Lung (tissue), 11 donors: ENCODE measurements at regions not wholly inside any gene's neighbourhood (a gene's known extent, or its start where the extent isn't known, plus 50 kb on each side); places are given as distances from the start of the nearest gene placed in this dataset.
"Not testable (repeated sequence)": the region's sequence is repeated elsewhere in the genome, so short reads cannot be mapped to it uniquely, and the experiment has no call there.

Source experiments
- ATAC-seq: fragments of 200-7000 bp; cut with Tn5 transposase; one replicate; pipeline ENCODE4 v1.9.1; 2020; ENCODE audit warnings: moderate number of reproducible peaks; ENCODE audit not compliant: insufficient read depth, low FRiP score
- DNase-seq, 3 donors: peaks; one replicate each; pipeline ENCODE4 v3.0.0-alpha.2; 2013 to 2017
- H3K27ac ChIP-seq, 2 donors: one replicate each; pipeline ENCODE4 v1.5.1; 2013; ENCODE audit warnings: mild to moderate bottlenecking in 2 of 2, moderate library complexity in 2 of 2, control low read depth in 1 of 2, inconsistent platforms in 1 of 2, low read depth in 1 of 2, low read length in 1 of 2
- H3K27me3 ChIP-seq, 3 donors: one replicate each; pipeline ENCODE4 v1.5.1; 2013; ENCODE audit warnings: low read length in 2 of 3; ENCODE audit not compliant: control insufficient read depth in 3 of 3, insufficient read depth in 3 of 3
- H3K36me3 ChIP-seq, 4 donors: one replicate each; pipeline ENCODE4 v1.5.1; 2013; ENCODE audit warnings: low read length in 4 of 4, mild to moderate bottlenecking in 1 of 4, moderate library complexity in 1 of 4; ENCODE audit not compliant: control insufficient read depth in 4 of 4, insufficient read depth in 4 of 4
- H3K4me1 ChIP-seq, 5 donors: one replicate each; pipeline ENCODE4 v1.5.1; 2013; ENCODE audit warnings: low read length in 5 of 5, mild to moderate bottlenecking in 2 of 5, moderate library complexity in 1 of 5; ENCODE audit not compliant: control insufficient read depth in 5 of 5, insufficient read depth in 5 of 5
- H3K4me3 ChIP-seq: one replicate; pipeline ENCODE4 v1.5.1; 2013; ENCODE audit warnings: mild to moderate bottlenecking, control low read depth, moderate library complexity
- H3K9ac ChIP-seq, 2 donors: one replicate each; pipeline ENCODE4 v1.5.1; 2013; ENCODE audit warnings: low read length in 2 of 2, control low read depth in 1 of 2; ENCODE audit not compliant: insufficient read depth in 1 of 2
- H3K9me3 ChIP-seq, 4 donors: one replicate each; pipeline ENCODE4 v1.5.1; 2013; ENCODE audit warnings: low read length in 3 of 4, mild to moderate bottlenecking in 1 of 4, moderate library complexity in 1 of 4; ENCODE audit not compliant: control insufficient read depth in 4 of 4, insufficient read depth in 3 of 4
- WGBS, 2 donors: extraction: QIAGEN DNeasy Blood & Tissue Kit; methylation state at CpG; one replicate each; pipeline ENCODE4 v1.1.7; 2013; 5-methylcytosine and 5-hydroxymethylcytosine counted together
- TF ChIP-seq, protein P1 (sequence below): IDR thresholded peaks from 2 replicates; pipeline ENCODE4 v1.5.1; 2012; ENCODE audit warnings: mild to moderate bottlenecking; ENCODE audit errors: control extremely low read depth, extremely low read depth
- donor health status: control.
- donor health status: control.
- donor health status: Bipolar disorder and iron deficiency.
- donor health status: healthy.
- donor health status: DM: yes; HTN: yes; CAD: no.

DNA sequence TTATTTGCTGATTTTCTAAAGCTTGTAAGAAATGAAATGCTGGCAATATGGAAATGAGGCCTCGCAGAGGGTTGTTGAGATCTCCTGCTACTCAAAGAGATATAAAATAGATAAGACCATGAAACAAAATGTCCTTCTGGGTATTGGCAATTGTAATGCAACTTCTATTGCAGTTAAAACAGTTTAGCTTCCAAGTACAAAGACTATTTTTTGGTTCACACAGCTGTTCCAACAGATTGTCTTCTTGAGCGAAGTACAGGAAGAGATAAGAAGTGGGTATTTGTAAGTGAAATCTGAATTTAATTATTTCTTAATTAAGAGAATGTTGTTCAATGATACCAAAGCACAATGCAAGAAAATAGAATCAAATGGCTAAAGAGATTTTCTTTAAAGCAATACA is 801.5 kb upstream of the GBE1 start:
- H3K9me3 ChIP-seq: peaks cover 0 to 6% (median 2%) of the 10 kb centered on the region in 4 donors
- H3K27me3 ChIP-seq: no peaks in the 10 kb centered on the region
- no peak overlapping the region for H3K27ac ChIP-seq
- no peak for ATAC-seq
- TF ChIP-seq, protein P1, sequence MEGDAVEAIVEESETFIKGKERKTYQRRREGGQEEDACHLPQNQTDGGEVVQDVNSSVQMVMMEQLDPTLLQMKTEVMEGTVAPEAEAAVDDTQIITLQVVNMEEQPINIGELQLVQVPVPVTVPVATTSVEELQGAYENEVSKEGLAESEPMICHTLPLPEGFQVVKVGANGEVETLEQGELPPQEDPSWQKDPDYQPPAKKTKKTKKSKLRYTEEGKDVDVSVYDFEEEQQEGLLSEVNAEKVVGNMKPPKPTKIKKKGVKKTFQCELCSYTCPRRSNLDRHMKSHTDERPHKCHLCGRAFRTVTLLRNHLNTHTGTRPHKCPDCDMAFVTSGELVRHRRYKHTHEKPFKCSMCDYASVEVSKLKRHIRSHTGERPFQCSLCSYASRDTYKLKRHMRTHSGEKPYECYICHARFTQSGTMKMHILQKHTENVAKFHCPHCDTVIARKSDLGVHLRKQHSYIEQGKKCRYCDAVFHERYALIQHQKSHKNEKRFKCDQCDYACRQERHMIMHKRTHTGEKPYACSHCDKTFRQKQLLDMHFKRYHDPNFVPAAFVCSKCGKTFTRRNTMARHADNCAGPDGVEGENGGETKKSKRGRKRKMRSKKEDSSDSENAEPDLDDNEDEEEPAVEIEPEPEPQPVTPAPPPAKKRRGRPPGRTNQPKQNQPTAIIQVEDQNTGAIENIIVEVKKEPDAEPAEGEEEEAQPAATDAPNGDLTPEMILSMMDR: no peak
- no peak overlapping the region for H3K9ac ChIP-seq
- H3K4me3 ChIP-seq: no peak overlapping the region
- 47 to 72% methylated on average over 2 of the region's 2 CpGs for WGBS, 2 donors
- no peaks in the 10 kb centered on the region for H3K4me1 ChIP-seq
- DNase-seq: no peak
- no peaks in the 10 kb centered on the region for H3K36me3 ChIP-seq

DNA sequence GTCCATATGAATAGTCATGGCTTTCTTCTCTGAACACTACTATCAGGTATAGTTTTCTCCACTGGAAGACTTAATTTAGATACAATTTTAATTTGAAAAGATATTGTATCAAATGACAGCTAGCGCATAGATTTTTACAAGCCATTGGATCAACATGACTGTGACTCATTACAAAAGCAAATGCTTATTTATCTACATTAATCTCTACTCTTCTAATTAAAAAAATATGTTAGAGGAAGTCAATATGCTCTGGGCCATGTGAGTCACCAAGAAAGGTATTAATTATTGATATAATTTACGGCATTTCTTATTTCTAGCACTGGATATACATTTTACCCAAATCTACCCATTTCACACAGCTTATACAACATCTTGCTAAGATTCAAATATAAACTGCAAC is 800.3 kb upstream of the GBE1 start:
- H3K9me3 ChIP-seq: peaks cover 0 to 4% (median 0%) of the 10 kb centered on the region in 4 donors
- H3K4me3 ChIP-seq: no peak overlapping the region
- TF ChIP-seq, protein P1: no peak
- 96% methylated on average over 2 of the region's 2 CpGs for WGBS, 2 donors
- H3K27me3 ChIP-seq: no peaks in the 10 kb centered on the region
- no peak overlapping the region for H3K9ac ChIP-seq
- no peak overlapping the region for H3K27ac ChIP-seq
- no peak for ATAC-seq
- no peak for DNase-seq
- H3K4me1 ChIP-seq: no peaks in the 10 kb centered on the region
- no peaks in the 10 kb centered on the region for H3K36me3 ChIP-seq

DNA sequence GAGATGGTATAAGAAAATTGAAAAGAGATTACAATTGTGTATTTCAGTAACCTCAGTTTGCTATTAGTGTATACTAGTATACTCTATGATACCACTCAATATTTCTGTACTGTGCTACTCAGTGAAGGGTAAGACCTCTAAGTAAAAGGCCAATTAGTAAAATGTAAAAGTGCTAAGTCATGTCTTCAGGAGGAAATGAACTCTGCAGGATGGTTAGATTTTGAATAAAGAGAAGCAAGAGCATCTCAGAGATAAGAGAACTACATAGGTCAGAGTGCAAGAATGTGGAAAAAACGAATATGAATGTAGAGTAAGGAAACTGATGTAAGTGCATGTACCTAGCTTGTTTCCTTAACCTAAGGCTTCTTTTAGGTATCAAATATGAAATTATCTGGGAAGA is 796.6 kb upstream of the GBE1 start:
- 16 to 35% methylated on average over 1 of the region's 1 CpG for WGBS, 2 donors
- no peak overlapping the region for H3K27ac ChIP-seq
- no peak overlapping the region for H3K4me3 ChIP-seq
- TF ChIP-seq, protein P1: no peak
- DNase-seq: no peak
- H3K36me3 ChIP-seq: no peaks in the 10 kb centered on the region
- H3K27me3 ChIP-seq: no peaks in the 10 kb centered on the region
- no peak overlapping the region for H3K9ac ChIP-seq
- no peaks in the 10 kb centered on the region for H3K4me1 ChIP-seq
- no peak for ATAC-seq
- no peaks in the 10 kb centered on the region for H3K9me3 ChIP-seq

DNA sequence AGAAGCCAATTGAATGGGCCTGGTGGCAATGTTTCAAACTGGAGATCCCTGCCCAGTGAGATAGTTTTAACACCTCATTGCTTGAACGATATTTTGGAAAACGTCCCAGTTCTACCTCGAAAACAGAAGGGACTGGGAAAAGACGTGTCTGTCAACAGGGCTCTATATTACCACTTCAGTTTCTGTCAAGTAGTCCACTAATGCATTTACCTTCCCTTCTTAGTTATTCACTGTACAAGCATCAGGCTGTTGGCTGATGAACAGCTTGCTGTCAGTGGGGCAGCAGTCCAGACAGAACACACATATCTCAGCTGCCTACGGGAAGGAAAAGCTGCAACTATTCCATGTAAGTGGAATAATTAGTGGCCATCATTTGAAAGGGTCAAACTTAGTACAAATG is 794.7 kb upstream of the GBE1 start:
- H3K27ac ChIP-seq: no peak overlapping the region
- no peak for ATAC-seq
- no peaks in the 10 kb centered on the region for H3K9me3 ChIP-seq
- H3K27me3 ChIP-seq: no peaks in the 10 kb centered on the region
- WGBS, 2 donors: 55 to 74% methylated on average over 5 of the region's 5 CpGs
- TF ChIP-seq, protein P1: no peak
- H3K9ac ChIP-seq: no peak overlapping the region
- no peaks in the 10 kb centered on the region for H3K36me3 ChIP-seq
- peak in 2 of 3 donors; percentile 1 to 15 for DNase-seq
- no peak overlapping the region for H3K4me3 ChIP-seq
- no peaks in the 10 kb centered on the region for H3K4me1 ChIP-seq

DNA sequence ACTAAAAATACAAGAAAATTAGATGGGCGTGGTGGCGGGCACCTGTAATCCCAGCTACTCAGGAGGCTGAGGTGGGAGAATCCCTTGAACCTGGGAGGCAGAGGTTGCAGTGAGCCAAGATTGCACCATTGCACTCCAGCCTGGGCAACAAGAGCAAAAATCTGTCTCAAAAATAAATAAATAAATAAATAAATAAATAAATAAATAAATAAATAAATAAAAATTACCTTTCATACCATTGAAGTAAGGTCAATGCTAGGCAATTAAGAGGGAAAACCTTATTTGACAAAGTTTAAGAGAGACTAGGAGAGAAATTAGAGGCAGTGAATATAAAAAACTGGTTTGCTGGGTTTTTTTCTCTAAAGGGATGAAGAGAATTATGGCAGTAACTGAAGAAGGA is 781.1 kb upstream of the GBE1 start:
- H3K9ac ChIP-seq, H3K36me3 ChIP-seq, H3K9me3 ChIP-seq, H3K27ac ChIP-seq, H3K4me1 ChIP-seq, H3K4me3 ChIP-seq, ATAC-seq, H3K27me3 ChIP-seq, DNase-seq: not testable (repeated sequence)
- WGBS, 2 donors: 92% methylated on average over 2 of the region's 2 CpGs
